Suprapubic skin (tissue), 3 donors: ENCODE measurements at regions not wholly inside any gene's neighbourhood (a gene's known extent, or its start where the extent isn't known, plus 50 kb on each side); places are given as distances from the start of the nearest gene placed in this dataset.

Experiments used
- CTCF ChIP-seq, 2 donors: fragments of 200-600 bp in 1 of 2; fragments of 450-650 bp in 1 of 2; sonication (generic) in 1 of 2; IDR thresholded peaks; one replicate each; pipeline ENCODE4 v1.5.1; 2016 to 2019; ENCODE audit warnings: antibody characterized with exemption in 2 of 2, mild to moderate bottlenecking in 1 of 2, moderate library complexity in 1 of 2
- EP300 ChIP-seq: sonication (generic); formaldehyde crosslinking; IDR thresholded peaks from one replicate; pipeline ENCODE4 v1.6.1; 2017; ENCODE audit warnings: antibody characterized with exemption
- POLR2A ChIP-seq, 2 donors: fragments of 450-650 bp; IDR thresholded peaks; one replicate each; pipeline ENCODE4 v1.6.1; 2017; ENCODE audit warnings: antibody characterized with exemption in 2 of 2, mild to moderate bottlenecking in 2 of 2, moderate library complexity in 2 of 2

GRCh38 chr13:47484548-47484947 lies 516.5 kb downstream of the SUCLA2 start:
- TF ChIP-seq CTCF (IDR thresholded peaks at IDR 0.05) (no peak), POLR2A (IDR thresholded peaks at IDR 0.05) (no peak), EP300 (no peak)
